Aorta (tissue), 5 donors: ENCODE measurements at regions not wholly inside any gene's neighbourhood (a gene's known extent, or its start where the extent isn't known, plus 50 kb on each side); places are given as distances from the start of the nearest gene placed in this dataset.

Experiments used
- ATAC-seq: fragments of 200-7000 bp; cut with Tn5 transposase; one replicate; pipeline ENCODE4 v1.9.1; 2022; ENCODE audit warnings: moderate library complexity; ENCODE audit not compliant: low FRiP score
- DNase-seq, 2 donors: peaks; one replicate each; pipeline ENCODE4 v3.0.0-alpha.2; 2020
- H3K27ac ChIP-seq, 2 donors: one replicate each; pipeline ENCODE4 v1.5.1; 2013; ENCODE audit warnings: low read length in 2 of 2, mild to moderate bottlenecking in 2 of 2, moderate library complexity in 2 of 2, control low read depth in 1 of 2, inconsistent platforms in 1 of 2, low read depth in 1 of 2
- H3K27me3 ChIP-seq, 2 donors: one replicate each; pipeline ENCODE4 v1.6.1; 2013; ENCODE audit warnings: control low read depth in 1 of 2, low read length in 1 of 2, mild to moderate bottlenecking in 1 of 2, moderate library complexity in 1 of 2; ENCODE audit not compliant: insufficient read depth in 2 of 2, control insufficient read depth in 1 of 2
- H3K36me3 ChIP-seq, 2 donors: one replicate each; pipeline ENCODE4 v1.6.1; 2013; ENCODE audit warnings: control low read depth in 1 of 2, low read length in 1 of 2, mild to moderate bottlenecking in 1 of 2; ENCODE audit not compliant: insufficient read depth in 2 of 2, control insufficient read depth in 1 of 2
- H3K4me1 ChIP-seq, 2 donors: one replicate each; pipeline ENCODE4 v1.6.1; 2013; ENCODE audit warnings: low read length in 2 of 2, control low read depth in 1 of 2, mild to moderate bottlenecking in 1 of 2, moderate library complexity in 1 of 2; ENCODE audit not compliant: insufficient read depth in 2 of 2, control insufficient read depth in 1 of 2
- H3K4me3 ChIP-seq, 2 donors: one replicate each; pipeline ENCODE4 v1.5.1; 2013; ENCODE audit warnings: low read length in 2 of 2, control low read depth in 1 of 2, mild to moderate bottlenecking in 1 of 2
- H3K9me3 ChIP-seq: one replicate; pipeline ENCODE4 v1.6.1; 2013; ENCODE audit warnings: mild to moderate bottlenecking, low read length; ENCODE audit not compliant: control insufficient read depth
- WGBS, 2 donors: extraction: QIAGEN DNeasy Blood & Tissue Kit; methylation state at CpG; one replicate each; pipeline ENCODE4 v1.1.7; 2013; 5-methylcytosine and 5-hydroxymethylcytosine counted together
- intact Hi-C, 2 donors: fragments of 100-400 bp; cut with DNase I; formaldehyde crosslinking; loops; one replicate each; pipeline versions ENCODE4 v1.14.2 to v1.15.0; 2022
- donor health status: healthy with polysubstance abuse.
- donor health status: Bipolar disorder and iron deficiency.
- donor health status: DM: no; HTN: no; CAD: no.
- donor health status: DM: no; HTN: no; CAD: no.
- donor health status: DM: yes; HTN: yes; CAD: no.

DNA sequence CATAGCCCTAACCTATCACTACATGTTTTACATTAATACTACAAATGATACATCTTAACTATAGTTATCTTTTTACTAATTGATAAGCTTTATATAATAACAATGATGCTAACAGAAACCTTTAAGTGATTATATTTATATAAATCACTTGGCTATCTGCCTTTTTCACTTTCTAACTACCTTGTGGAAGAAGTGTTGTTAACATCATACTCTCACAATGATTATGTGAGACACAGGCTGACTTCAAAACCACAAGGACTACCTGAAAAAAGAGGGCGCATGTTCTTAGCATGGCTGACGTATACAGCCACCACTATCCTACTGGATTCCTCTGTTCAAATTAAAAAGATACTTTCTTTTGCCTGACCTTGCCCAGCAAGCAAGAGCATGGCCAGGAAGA lies 135.3 kb upstream of the SOX5 start:
- ATAC-seq (no peak), DNase-seq (no peak)
- no peaks in the 10 kb centered on the region for H3K27me3 ChIP-seq
- intact Hi-C loops, result no loop called here
- no peak overlapping the region for H3K4me3 ChIP-seq
- no peaks in the 10 kb centered on the region for H3K9me3 ChIP-seq
- 96% methylated on average over 2 of the region's 2 CpGs for WGBS, 2 donors
- no peak overlapping the region for H3K27ac ChIP-seq
- no peaks in the 10 kb centered on the region for H3K36me3 ChIP-seq
- H3K4me1 ChIP-seq, result no peaks in the 10 kb centered on the region

- no peak for ATAC-seq
- Histone ChIP-seq H3K27me3 (no peaks in the 10 kb centered on the region), H3K4me1 (no peaks in the 10 kb centered on the region), H3K4me3 (no peak overlapping the region), H3K36me3 (no peaks in the 10 kb centered on the region), H3K27ac (no peak overlapping the region), H3K9me3 (no peaks in the 10 kb centered on the region)
- WGBS, 2 donors, result 87 to 89% methylated on average over 3 of the region's 3 CpGs
- no peak for DNase-seq
- intact Hi-C loops, result no loop called here
These were observed 134.4 kb upstream of the SOX5 start for GRCh38 chr12:24083838-24084237.

DNA sequence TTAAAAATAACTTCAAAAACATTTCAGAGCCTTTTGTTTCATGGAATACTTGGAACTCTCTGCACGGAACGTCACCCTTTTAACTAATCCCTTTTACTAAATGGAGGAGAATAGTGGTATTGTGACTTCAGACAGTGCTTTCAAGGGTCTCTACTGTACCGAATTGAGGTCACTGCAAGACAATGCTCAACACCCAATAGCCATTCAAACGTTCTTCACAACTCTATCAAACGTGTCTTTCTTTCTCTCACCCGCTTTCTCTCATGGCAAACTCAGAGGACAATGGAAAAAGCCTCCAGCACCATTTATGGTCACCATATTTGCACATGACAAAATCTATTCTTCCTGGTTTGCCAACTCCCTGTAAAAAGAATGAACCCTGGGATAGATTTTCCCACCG lies 132.1 kb upstream of the SOX5 start:
- WGBS, 2 donors, result 84 to 86% methylated on average over 7 of the region's 7 CpGs
- DNase-seq, result no peak
- no peaks in the 10 kb centered on the region for H3K4me1 ChIP-seq
- no peak overlapping the region for H3K27ac ChIP-seq
- no peak overlapping the region for H3K4me3 ChIP-seq
- no peak for ATAC-seq
- H3K36me3 ChIP-seq, result no peaks in the 10 kb centered on the region
- intact Hi-C loops, result no loop called here
- H3K27me3 ChIP-seq, result no peaks in the 10 kb centered on the region
- no peaks in the 10 kb centered on the region for H3K9me3 ChIP-seq

- Histone ChIP-seq H3K9me3 (no peaks in the 10 kb centered on the region), H3K27me3 (no peaks in the 10 kb centered on the region), H3K4me1 (no peaks in the 10 kb centered on the region), H3K36me3 (no peaks in the 10 kb centered on the region), H3K4me3 (no peak overlapping the region), H3K27ac (no peak overlapping the region)
- intact Hi-C loops, result no loop called here
- no peak for DNase-seq
- WGBS, 2 donors, result 82 to 83% methylated on average over 4 of the region's 4 CpGs
- no peak for ATAC-seq
These were observed 131.6 kb upstream of the SOX5 start for GRCh38 chr12:24081092-24081529.

- no peak overlapping the region for H3K27ac ChIP-seq
- intact Hi-C loops, result no loop called here
- H3K4me3 ChIP-seq, result no peak overlapping the region
- no peaks in the 10 kb centered on the region for H3K27me3 ChIP-seq
- ATAC-seq (no peak), DNase-seq (no peak)
- no peaks in the 10 kb centered on the region for H3K9me3 ChIP-seq
- no peaks in the 10 kb centered on the region for H3K4me1 ChIP-seq
- H3K36me3 ChIP-seq, result no peaks in the 10 kb centered on the region
These were observed 131.0 kb upstream of the SOX5 start for GRCh38 chr12:24080465-24080864.

DNA sequence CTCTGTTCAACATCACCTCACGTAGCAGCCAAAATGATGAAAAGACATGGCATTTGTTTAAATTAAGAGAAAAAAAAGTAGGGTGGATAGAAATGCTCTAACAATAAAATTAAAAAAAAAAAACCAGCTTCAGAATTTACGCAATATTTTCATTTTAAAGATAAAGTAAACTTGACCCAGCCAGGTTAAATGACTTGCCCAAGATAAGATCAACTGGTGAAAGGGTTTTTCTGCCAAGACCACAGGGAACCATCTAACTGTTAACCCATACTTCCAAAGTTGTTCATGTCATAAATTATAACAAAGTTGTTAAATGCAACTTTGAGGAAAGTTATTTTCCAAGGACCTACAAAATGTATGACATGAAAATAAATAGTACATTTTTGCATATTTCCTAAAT lies 129.6 kb upstream of the SOX5 start:
- no peaks in the 10 kb centered on the region for H3K4me1 ChIP-seq
- H3K36me3 ChIP-seq, result no peaks in the 10 kb centered on the region
- DNase-seq, result no peak
- ATAC-seq, result no peak
- no peak overlapping the region for H3K4me3 ChIP-seq
- H3K27me3 ChIP-seq, result no peaks in the 10 kb centered on the region
- H3K9me3 ChIP-seq, result no peaks in the 10 kb centered on the region
- H3K27ac ChIP-seq, result no peak overlapping the region
- WGBS, 2 donors, result 64 to 75% methylated on average over 2 of the region's 2 CpGs
- intact Hi-C loops, result no loop called here

GRCh38 chr12:24078318-24078765 lies 128.9 kb upstream of the SOX5 start:
- intact Hi-C loops, result no loop called here
- no peaks in the 10 kb centered on the region for H3K27me3 ChIP-seq
- no peaks in the 10 kb centered on the region for H3K9me3 ChIP-seq
- H3K27ac ChIP-seq, result no peak overlapping the region
- H3K4me1 ChIP-seq, result no peaks in the 10 kb centered on the region
- ATAC-seq (no peak), DNase-seq (no peak)
- H3K4me3 ChIP-seq, result no peak overlapping the region
- H3K36me3 ChIP-seq, result no peaks in the 10 kb centered on the region
- WGBS, 2 donors, result 87 to 90% methylated on average over 1 of the region's 1 CpG

GRCh38 chr12:24077161-24077560 lies 127.7 kb upstream of the SOX5 start:
- H3K4me3 ChIP-seq, result no peak overlapping the region
- no peaks in the 10 kb centered on the region for H3K36me3 ChIP-seq
- ATAC-seq, result no peak
- no peak for DNase-seq
- H3K9me3 ChIP-seq, result no peaks in the 10 kb centered on the region
- intact Hi-C loops, result no loop called here
- no peak overlapping the region for H3K27ac ChIP-seq
- H3K4me1 ChIP-seq, result no peaks in the 10 kb centered on the region
- WGBS, 2 donors, result 91 to 93% methylated on average over 5 of the region's 5 CpGs
- H3K27me3 ChIP-seq, result no peaks in the 10 kb centered on the region

GRCh38 chr12:24075650-24076049 lies 126.2 kb upstream of the SOX5 start:
- ATAC-seq, result no peak
- 92 to 98% methylated on average over 1 of the region's 1 CpG for whole genome bisulfite sequencing, 2 donors
- Histone ChIP-seq H3K27ac (no peak overlapping the region), H3K36me3 (no peaks in the 10 kb centered on the region), H3K4me1 (no peaks in the 10 kb centered on the region), H3K27me3 (no peaks in the 10 kb centered on the region), H3K9me3 (no peaks in the 10 kb centered on the region), H3K4me3 (no peak overlapping the region)
- DNase-seq, result no peak
- intact Hi-C loops, result no loop called here
